ENCODE measurements at regions not wholly inside any gene's neighbourhood (a gene's known extent, or its start where the extent isn't known, plus 50 kb on each side); places are given as distances from the start of the nearest gene placed in this dataset.

DNA sequence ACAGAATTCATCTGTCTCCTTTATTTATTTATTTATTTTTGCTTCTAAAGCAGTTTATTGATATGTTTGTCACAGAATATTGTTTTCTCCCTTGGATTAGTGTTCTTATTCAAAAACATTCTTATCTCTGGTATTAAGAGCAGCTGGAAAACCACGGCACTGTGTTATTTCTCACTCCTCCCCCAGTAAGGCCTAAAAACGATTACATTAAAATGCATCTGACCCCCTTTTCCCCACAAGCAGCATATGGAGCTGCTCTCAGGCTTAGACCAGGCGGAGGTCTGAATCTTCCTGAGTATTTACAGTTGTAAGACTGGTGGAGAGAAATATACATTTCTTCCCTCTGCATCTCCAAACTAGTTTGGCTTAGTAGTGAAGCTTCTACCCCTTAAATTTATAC, 86.8 kb downstream of the HLX start:
- FAIRE-seq: no peak
- Histone ChIP-seq H2AFZ (ENCODE audit: control insufficient read depth, low read length) (no peak overlapping the region), H3K9me1 (ENCODE audit: control insufficient read depth, extremely low read depth, insufficient read depth, low read length) (no peaks in the 10 kb centered on the region), H3K4me3 (ENCODE audit: control insufficient read depth in 2 of 3, extremely low read depth in 1 of 3, insufficient read depth in 2 of 3, low read depth in 1 of 3, low read length in 3 of 3) (no peak overlapping the region), H3K9me3 (ENCODE audit: control insufficient read depth, low read depth, low read length) (no peaks in the 10 kb centered on the region), H3K79me2 (ENCODE audit: control insufficient read depth, insufficient read depth, low read length) (no peaks in the 10 kb centered on the region), H3K4me2 (ENCODE audit: control insufficient read depth, extremely low read depth, insufficient read depth, low read depth, low read length) (no peak overlapping the region), H3K9ac (ENCODE audit: control insufficient read depth, extremely low read depth, insufficient read depth, low read length) (no peak overlapping the region), H3K4me1 (ENCODE audit: control insufficient read depth, extremely low read depth, insufficient read depth, low read length) (no peaks in the 10 kb centered on the region), H4K20me1 (ENCODE audit: control insufficient read depth, extremely low read depth, insufficient read depth, low read length) (no peaks in the 10 kb centered on the region), H3K36me3 (ENCODE audit: control insufficient read depth in 2 of 2, extremely low read depth in 1 of 2, insufficient read depth in 2 of 2, low read length in 2 of 2) (no peaks in the 10 kb centered on the region), H3K27me3 (ENCODE audit: control insufficient read depth, extremely low read depth, insufficient read depth, low read length) (no peaks in the 10 kb centered on the region), H3K27ac (ENCODE audit: control insufficient read depth, insufficient read depth, low read length) (no peak overlapping the region)
- DNase-seq (ENCODE audit: low read depth, low spot score): no peak
- TF ChIP-seq EZH2 (IDR thresholded peaks at IDR 0.05; ENCODE audit: low read length) (no peak), CTCF (optimal IDR thresholded peaks at IDR 0.05 in 1 of 3, IDR thresholded peaks at IDR 0.05 in 1 of 3, conservative IDR thresholded peaks at IDR 0.05 in 1 of 3; ENCODE audit: extremely low read depth in 1 of 3, insufficient read depth in 2 of 3, low read length in 3 of 3) (no peak)
- dilution Hi-C loops (cut with MboI; ENCODE audit: extremely low pct_ligation_motif_present, low sequenced_read_pairs): no loop called here

GRCh38 chr1:220966473-220966872, 87.2 kb downstream of the HLX start:
- H3K27me3 ChIP-seq (ENCODE audit: control insufficient read depth, extremely low read depth, insufficient read depth, low read length): no peaks in the 10 kb centered on the region
- no peak overlapping the region for H3K27ac ChIP-seq (ENCODE audit: control insufficient read depth, insufficient read depth, low read length)
- no peak overlapping the region for H3K9ac ChIP-seq (ENCODE audit: control insufficient read depth, extremely low read depth, insufficient read depth, low read length)
- H3K36me3 ChIP-seq (ENCODE audit: control insufficient read depth in 2 of 2, extremely low read depth in 1 of 2, insufficient read depth in 2 of 2, low read length in 2 of 2): no peaks in the 10 kb centered on the region
- no peaks in the 10 kb centered on the region for H3K9me1 ChIP-seq (ENCODE audit: control insufficient read depth, extremely low read depth, insufficient read depth, low read length)
- H3K4me2 ChIP-seq (ENCODE audit: control insufficient read depth, extremely low read depth, insufficient read depth, low read depth, low read length): no peak overlapping the region
- no peak overlapping the region for H3K4me3 ChIP-seq (ENCODE audit: control insufficient read depth in 2 of 3, extremely low read depth in 1 of 3, insufficient read depth in 2 of 3, low read depth in 1 of 3, low read length in 3 of 3)
- DNase-seq (ENCODE audit: low read depth, low spot score): no peak
- TF ChIP-seq CTCF (optimal IDR thresholded peaks at IDR 0.05 in 1 of 3, IDR thresholded peaks at IDR 0.05 in 1 of 3, conservative IDR thresholded peaks at IDR 0.05 in 1 of 3; ENCODE audit: extremely low read depth in 1 of 3, insufficient read depth in 2 of 3, low read length in 3 of 3): no peak
- TF ChIP-seq EZH2 (IDR thresholded peaks at IDR 0.05; ENCODE audit: low read length): no peak
- dilution Hi-C loops (cut with MboI; ENCODE audit: extremely low pct_ligation_motif_present, low sequenced_read_pairs): no loop called here
- no peaks in the 10 kb centered on the region for H3K9me3 ChIP-seq (ENCODE audit: control insufficient read depth, low read depth, low read length)
- no peaks in the 10 kb centered on the region for H3K79me2 ChIP-seq (ENCODE audit: control insufficient read depth, insufficient read depth, low read length)
- H2AFZ ChIP-seq (ENCODE audit: control insufficient read depth, low read length): no peak overlapping the region
- no peak for FAIRE-seq
- H3K4me1 ChIP-seq (ENCODE audit: control insufficient read depth, extremely low read depth, insufficient read depth, low read length): no peaks in the 10 kb centered on the region
- no peaks in the 10 kb centered on the region for H4K20me1 ChIP-seq (ENCODE audit: control insufficient read depth, extremely low read depth, insufficient read depth, low read length)
